Suprapubic skin (tissue), 4 donors: ENCODE measurements at regions not wholly inside any gene's neighbourhood (a gene's known extent, or its start where the extent isn't known, plus 50 kb on each side); places are given as distances from the start of the nearest gene placed in this dataset.

Experiments
- DNase-seq, 2 donors: peaks; one replicate each; pipeline ENCODE4 v3.0.0-alpha.2; 2019; ENCODE audit warnings: low spot score in 2 of 2
- H3K27ac ChIP-seq: fragments of 200-600 bp; sonication (generic); one replicate; pipeline ENCODE4 v1.5.1; 2019
- H3K27me3 ChIP-seq: fragments of 200-600 bp; sonication (generic); one replicate; pipeline ENCODE4 v1.5.1; 2019
- H3K36me3 ChIP-seq: fragments of 200-600 bp; sonication (generic); one replicate; pipeline ENCODE4 v1.5.1; 2019
- H3K4me1 ChIP-seq: fragments of 200-600 bp; sonication (generic); one replicate; pipeline ENCODE4 v1.5.1; 2019
- H3K4me3 ChIP-seq: fragments of 200-600 bp; sonication (generic); one replicate; pipeline ENCODE4 v1.5.1; 2019; ENCODE audit warnings: mild to moderate bottlenecking
- H3K9me3 ChIP-seq: fragments of 200-600 bp; sonication (generic); one replicate; pipeline ENCODE4 v1.5.1; 2019
- EP300 ChIP-seq: sonication (generic); formaldehyde crosslinking; IDR thresholded peaks from one replicate; pipeline ENCODE4 v1.6.1; 2017; ENCODE audit warnings: antibody characterized with exemption
- POLR2A ChIP-seq, 2 donors: fragments of 450-650 bp; IDR thresholded peaks; one replicate each; pipeline ENCODE4 v1.6.1; 2017; ENCODE audit warnings: antibody characterized with exemption in 2 of 2, mild to moderate bottlenecking in 2 of 2, moderate library complexity in 2 of 2
- POLR2AphosphoS5 ChIP-seq, 3 donors: sonication (generic); formaldehyde crosslinking; IDR thresholded peaks; one replicate each; pipeline ENCODE4 v1.6.1; 2017; ENCODE audit warnings: antibody characterized with exemption in 3 of 3
- WGBS: methylation state at CpG from one replicate; pipeline ENCODE4 v1.1.5; 2018; 5-methylcytosine and 5-hydroxymethylcytosine counted together
- TF ChIP-seq, protein P1 (sequence below), 2 donors: fragments of 200-600 bp in 1 of 2; fragments of 450-650 bp in 1 of 2; sonication (generic) in 1 of 2; IDR thresholded peaks; one replicate each; pipeline ENCODE4 v1.5.1; 2016 to 2019; ENCODE audit warnings: antibody characterized with exemption in 2 of 2, mild to moderate bottlenecking in 1 of 2, moderate library complexity in 1 of 2

DNA sequence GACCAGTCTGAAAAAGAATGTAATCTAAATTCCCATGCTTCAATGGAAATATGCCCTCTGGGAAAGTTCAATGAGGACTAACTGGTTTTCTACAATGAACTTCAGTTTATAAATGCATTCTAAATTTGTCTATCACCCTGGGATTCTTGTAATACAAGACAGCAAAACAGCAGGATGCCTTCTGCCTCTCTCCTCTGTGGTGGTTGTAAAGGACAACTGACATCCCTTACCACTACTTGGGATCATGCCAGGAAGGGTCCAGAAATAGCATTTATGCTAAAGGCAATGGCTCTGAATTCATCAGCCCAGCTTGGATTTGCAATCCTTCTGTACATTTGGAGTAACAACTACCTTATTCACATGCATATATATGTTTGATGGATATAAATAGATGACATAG, 97.3 kb upstream of the ADAMTS16 start:
- no peaks in the 10 kb centered on the region for H3K27me3 ChIP-seq
- no peak overlapping the region for H3K27ac ChIP-seq
- no peaks in the 10 kb centered on the region for H3K9me3 ChIP-seq
- no peaks in the 10 kb centered on the region for H3K4me1 ChIP-seq
- H3K36me3 ChIP-seq: no peaks in the 10 kb centered on the region
- DNase-seq: no peak
- TF ChIP-seq EP300 (no peak), POLR2AphosphoS5 (IDR thresholded peaks at IDR 0.05) (no peak), POLR2A (IDR thresholded peaks at IDR 0.05) (no peak)
- TF ChIP-seq, protein P1, sequence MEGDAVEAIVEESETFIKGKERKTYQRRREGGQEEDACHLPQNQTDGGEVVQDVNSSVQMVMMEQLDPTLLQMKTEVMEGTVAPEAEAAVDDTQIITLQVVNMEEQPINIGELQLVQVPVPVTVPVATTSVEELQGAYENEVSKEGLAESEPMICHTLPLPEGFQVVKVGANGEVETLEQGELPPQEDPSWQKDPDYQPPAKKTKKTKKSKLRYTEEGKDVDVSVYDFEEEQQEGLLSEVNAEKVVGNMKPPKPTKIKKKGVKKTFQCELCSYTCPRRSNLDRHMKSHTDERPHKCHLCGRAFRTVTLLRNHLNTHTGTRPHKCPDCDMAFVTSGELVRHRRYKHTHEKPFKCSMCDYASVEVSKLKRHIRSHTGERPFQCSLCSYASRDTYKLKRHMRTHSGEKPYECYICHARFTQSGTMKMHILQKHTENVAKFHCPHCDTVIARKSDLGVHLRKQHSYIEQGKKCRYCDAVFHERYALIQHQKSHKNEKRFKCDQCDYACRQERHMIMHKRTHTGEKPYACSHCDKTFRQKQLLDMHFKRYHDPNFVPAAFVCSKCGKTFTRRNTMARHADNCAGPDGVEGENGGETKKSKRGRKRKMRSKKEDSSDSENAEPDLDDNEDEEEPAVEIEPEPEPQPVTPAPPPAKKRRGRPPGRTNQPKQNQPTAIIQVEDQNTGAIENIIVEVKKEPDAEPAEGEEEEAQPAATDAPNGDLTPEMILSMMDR (IDR thresholded peaks at IDR 0.05): no peak
- H3K4me3 ChIP-seq: no peak overlapping the region

DNA sequence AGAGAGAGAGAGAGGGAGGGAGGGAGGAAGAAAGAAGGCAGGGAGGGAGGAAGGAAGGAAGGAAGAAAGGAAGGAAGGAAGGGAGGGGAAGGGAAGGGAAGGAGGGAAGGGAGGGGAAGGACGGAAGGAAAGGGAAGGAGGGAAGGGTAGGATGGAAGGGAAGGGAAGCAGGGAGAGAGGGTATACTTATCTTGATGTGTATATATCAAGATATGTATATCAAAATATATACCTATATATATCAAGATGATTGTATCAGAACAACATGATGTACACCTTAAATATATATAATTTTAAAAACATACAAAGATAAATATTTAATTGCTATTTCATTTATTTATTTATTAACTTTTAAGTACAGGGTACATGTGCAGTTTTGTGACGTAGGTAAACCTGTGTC, 96.8 kb upstream of the ADAMTS16 start:
- no peaks in the 10 kb centered on the region for H3K36me3 ChIP-seq
- no peaks in the 10 kb centered on the region for H3K4me1 ChIP-seq
- no peak for TF ChIP-seq EP300
- TF ChIP-seq POLR2AphosphoS5 (IDR thresholded peaks at IDR 0.05): no peak
- TF ChIP-seq POLR2A (IDR thresholded peaks at IDR 0.05): no peak
- TF ChIP-seq, protein P1 (IDR thresholded peaks at IDR 0.05): no peak
- 31% methylated on average over 2 of the region's 2 CpGs for WGBS
- H3K4me3 ChIP-seq: no peak overlapping the region
- no peaks in the 10 kb centered on the region for H3K9me3 ChIP-seq
- H3K27ac ChIP-seq: no peak overlapping the region
- no peaks in the 10 kb centered on the region for H3K27me3 ChIP-seq
- DNase-seq: no peak

DNA sequence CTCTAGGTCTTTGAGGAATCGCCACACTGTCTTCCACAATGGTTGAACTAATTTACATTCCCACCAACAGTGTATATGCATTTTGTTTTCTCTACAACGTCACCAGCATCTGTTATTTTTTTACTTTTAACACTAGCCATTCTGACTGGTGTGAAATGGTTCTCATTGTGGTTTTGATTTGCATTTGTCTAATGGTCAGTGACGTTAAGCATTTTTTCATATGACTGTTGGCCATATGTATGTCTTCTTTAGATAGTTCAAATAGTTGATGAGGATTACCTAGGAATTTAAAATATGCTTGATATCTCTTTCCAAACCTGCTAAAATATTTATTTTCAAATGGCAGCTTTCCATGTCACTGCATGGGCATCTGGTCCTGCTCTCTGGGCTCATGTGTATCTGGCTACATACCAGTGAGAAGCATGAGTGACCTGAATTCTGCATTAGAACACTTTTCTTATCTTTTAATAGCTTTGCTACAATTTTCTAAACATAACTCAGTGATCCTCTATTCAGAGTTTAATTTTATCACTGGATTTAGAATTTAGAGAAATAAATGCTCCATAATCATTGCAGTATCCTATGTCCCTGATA, 95.8 kb upstream of the ADAMTS16 start:
- DNase-seq: no peak
- Histone ChIP-seq H3K9me3 (no peaks in the 10 kb centered on the region), H3K27me3 (no peaks in the 10 kb centered on the region), H3K27ac (no peak overlapping the region), H3K36me3 (no peaks in the 10 kb centered on the region), H3K4me1 (no peaks in the 10 kb centered on the region), H3K4me3 (no peak overlapping the region)
- 75% methylated on average over 3 of the region's 3 CpGs for WGBS
- TF ChIP-seq POLR2AphosphoS5 (IDR thresholded peaks at IDR 0.05) (no peak), EP300 (no peak), POLR2A (IDR thresholded peaks at IDR 0.05) (no peak)
- TF ChIP-seq, protein P1 (IDR thresholded peaks at IDR 0.05): no peak

DNA sequence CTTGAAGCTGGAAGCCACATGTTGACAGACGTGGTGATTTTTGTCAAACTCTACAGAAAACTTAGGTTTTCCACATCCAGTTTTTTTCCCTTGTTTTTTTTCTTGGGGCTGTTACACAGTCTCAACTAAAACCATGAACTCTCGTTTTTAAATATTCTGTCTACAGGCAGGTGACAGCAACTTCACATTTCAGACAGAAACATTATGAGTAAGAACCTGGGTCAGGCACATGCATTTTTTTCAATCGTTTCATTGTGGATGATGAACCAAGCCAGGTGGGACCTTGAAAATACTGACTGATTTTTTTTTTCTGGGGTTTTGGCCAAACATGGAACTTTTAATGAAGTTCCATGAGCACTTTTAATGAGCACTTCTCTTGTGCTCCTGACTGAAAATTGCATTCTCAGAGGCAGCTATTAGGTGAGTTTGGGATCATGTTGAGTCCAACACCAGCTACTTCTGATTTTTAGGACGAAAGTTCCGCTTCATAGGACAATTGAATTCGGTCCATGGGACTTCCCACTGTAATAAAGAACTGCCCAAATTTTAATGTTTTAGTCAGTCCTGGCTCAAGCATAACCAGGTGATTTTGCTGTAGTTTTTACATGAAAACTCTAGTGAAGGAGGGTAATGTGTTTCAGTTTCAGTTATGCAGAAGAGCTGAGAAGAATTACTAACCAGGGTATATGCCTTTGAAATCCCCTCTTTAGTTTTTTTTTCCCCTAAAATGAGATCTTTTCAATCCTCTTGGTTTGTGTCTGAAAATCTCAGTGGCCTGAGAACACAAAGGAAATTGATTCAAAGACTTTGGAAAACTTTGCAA, 93.2 kb upstream of the ADAMTS16 start:
- H3K27ac ChIP-seq: no peak overlapping the region
- no peak overlapping the region for H3K4me3 ChIP-seq
- WGBS: 80% methylated on average over 6 of the region's 6 CpGs
- DNase-seq: no peak
- H3K9me3 ChIP-seq: no peaks in the 10 kb centered on the region
- H3K4me1 ChIP-seq: no peaks in the 10 kb centered on the region
- H3K27me3 ChIP-seq: no peaks in the 10 kb centered on the region
- TF ChIP-seq POLR2A (IDR thresholded peaks at IDR 0.05) (no peak), POLR2AphosphoS5 (IDR thresholded peaks at IDR 0.05) (no peak), EP300 (no peak)
- TF ChIP-seq, protein P1 (IDR thresholded peaks at IDR 0.05): no peak
- H3K36me3 ChIP-seq: no peaks in the 10 kb centered on the region

DNA sequence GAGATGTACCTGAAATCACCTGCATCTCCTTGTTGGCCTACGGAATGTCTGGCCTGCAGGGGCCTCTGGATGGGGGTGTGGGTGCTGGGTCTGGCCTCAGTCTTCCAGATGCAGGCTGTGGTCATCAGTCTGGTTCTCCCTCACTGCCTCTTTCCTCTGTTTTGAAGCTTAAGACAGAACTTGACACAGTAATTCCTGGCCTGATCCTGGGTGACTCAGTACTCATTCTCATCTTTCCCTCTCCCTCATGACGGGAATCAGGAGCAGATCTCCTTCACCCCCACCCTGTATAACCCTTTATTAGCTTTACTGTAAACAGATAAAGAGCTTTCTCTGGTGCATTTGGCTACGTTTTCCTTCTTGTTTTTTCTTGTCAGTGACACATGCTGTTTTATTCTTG, 89.3 kb upstream of the ADAMTS16 start:
- Histone ChIP-seq H3K27ac (no peak overlapping the region), H3K9me3 (no peaks in the 10 kb centered on the region), H3K4me3 (no peak overlapping the region), H3K36me3 (no peaks in the 10 kb centered on the region), H3K4me1 (no peaks in the 10 kb centered on the region), H3K27me3 (no peaks in the 10 kb centered on the region)
- TF ChIP-seq POLR2AphosphoS5 (IDR thresholded peaks at IDR 0.05) (no peak), EP300 (no peak), POLR2A (IDR thresholded peaks at IDR 0.05) (no peak)
- TF ChIP-seq, protein P1 (IDR thresholded peaks at IDR 0.05): no peak
- WGBS: 52% methylated on average over 3 of the region's 3 CpGs
- DNase-seq: no peak
